LNCAP (cell line): ENCODE measurements at regions not wholly inside any gene's neighbourhood (a gene's known extent, or its start where the extent isn't known, plus 50 kb on each side); places are given as distances from the start of the nearest gene placed in this dataset.
A peak's percentile ranks its signal among the peaks of the same experiment; 100 is the strongest.

Experiments
- CTCF ChIP-seq: fragments of 450-650 bp; IDR thresholded peaks from 2 replicates; pipeline ENCODE4 v1.5.1; 2017; ENCODE audit warnings: mild to moderate bottlenecking

GRCh38 chr14:43903209-43903608 is 603.9 kb downstream of the FSCB start:
- no peak for TF ChIP-seq CTCF

DNA sequence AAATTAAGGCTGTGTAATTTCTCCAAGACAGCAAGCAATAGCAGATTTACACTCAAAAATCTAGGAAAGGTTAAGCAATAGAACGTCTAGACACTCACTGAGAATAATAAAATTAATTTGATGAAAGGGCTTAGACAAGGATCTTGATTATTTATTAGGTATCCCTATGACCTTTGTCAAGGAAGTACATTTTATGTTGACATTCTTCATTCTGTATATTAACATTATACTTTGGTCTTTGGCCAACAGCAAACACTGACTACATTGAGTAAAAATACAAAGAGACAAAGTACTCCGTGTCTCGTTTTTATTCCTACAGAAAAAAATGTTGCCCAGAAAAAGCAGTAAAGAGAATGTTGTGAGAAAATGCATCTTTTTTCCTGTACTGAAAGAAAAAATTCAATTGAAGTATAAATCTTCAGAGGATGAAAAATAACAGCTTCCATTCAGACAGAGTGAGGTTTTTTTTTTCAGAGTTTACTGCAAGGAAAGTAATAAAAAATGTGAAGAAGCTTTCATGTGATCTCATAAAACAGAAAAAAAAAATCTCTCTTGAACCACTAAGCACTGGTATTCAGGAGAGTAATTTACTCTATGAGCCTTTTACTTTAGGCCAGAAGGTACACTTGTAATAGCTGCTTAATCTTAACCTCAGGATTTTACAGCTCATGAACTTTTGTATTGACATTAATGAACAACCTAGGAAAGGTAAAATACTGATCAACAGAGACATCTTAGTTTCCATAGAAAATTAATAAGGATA is 605.0 kb downstream of the FSCB start:
- TF ChIP-seq CTCF, result no peak

DNA sequence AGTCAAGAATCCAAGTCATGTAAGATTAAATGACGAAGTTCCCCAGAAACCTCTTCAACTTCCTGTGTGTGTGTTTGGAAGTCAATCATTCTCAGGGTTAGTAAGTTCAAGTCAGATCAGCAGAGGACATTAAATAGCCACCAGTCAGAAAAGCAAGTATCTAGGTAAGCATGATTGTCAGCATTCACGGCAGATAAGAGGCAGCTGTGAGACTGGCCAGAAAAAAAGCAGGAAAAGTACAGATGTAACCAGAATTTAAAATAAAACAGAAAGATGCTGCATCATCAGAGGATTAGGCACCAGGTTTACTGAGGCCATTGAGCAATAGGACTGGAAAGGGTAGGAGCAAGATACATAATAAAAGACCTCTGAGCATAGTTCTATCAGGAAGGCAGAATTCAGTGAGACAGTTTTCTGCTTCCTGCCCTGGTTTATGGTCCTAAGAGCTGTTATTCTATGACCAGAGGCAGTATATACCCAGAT is 606.9 kb downstream of the FSCB start:
- no peak for TF ChIP-seq CTCF

DNA sequence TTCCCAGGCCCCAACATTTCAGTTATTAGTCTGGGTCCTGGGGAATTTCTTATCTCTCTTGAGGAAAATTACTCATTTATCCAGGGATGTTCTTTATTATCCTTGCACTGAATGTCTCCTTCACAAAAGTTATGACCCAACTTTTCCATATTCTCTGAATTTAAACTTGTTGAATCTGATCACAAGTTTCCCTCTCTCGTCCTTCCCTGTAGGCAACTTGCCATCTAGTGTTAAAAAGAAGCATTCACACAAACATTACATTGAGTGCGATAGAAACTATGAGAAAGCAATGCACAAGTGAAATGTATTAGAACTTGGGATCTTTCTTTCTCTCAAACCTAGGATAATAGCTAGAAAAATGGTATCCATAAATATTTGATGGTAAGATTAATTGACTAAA is 608.4 kb downstream of the FSCB start:
- TF ChIP-seq CTCF, result no peak

DNA sequence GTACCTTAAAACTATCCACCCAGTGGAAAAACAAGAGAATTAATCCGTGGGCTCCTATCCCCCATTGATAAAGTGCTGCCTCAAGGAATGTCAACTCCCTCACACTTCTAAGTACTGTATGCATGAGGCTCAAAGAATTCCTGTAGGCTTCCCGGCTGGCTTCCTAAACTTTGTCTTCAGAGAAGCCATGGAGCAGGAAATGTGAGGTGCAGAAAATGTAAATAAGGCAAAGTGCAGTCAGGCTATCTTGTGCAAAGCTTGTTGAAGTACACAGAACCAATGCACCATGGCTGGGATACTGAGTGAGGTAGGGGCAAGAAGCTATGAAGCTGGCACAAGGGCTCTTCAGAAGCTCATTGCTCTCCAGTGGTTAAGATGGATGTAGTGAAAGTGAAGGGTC is 611.0 kb downstream of the FSCB start:
- no peak for TF ChIP-seq CTCF

DNA sequence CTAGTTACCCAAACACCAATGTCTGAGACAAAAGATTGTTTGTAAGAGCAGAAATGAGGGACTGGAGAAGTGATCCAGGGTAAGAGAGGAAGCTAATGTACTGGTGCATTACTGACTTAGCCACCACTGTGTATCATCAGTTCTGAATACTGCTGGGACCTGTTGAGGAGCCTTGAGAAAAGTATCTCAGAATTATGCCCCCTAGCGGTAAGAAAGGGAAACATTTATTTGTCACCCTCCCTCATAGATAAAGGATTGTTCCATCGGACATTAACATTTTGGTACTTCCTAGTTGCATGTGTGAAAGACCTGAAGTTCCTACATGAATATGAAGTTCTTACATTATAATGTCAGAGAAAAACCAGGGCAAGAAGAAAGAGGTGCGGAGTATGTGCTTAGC is 612.5 kb downstream of the FSCB start:
- TF ChIP-seq CTCF, result peak; percentile 71

GRCh38 chr14:43887523-43887922 is 619.6 kb downstream of the FSCB start:
- TF ChIP-seq CTCF, result no peak
